ENCODE measurements at regions not wholly inside any gene's neighbourhood (a gene's known extent, or its start where the extent isn't known, plus 50 kb on each side); places are given as distances from the start of the nearest gene placed in this dataset.

DNA sequence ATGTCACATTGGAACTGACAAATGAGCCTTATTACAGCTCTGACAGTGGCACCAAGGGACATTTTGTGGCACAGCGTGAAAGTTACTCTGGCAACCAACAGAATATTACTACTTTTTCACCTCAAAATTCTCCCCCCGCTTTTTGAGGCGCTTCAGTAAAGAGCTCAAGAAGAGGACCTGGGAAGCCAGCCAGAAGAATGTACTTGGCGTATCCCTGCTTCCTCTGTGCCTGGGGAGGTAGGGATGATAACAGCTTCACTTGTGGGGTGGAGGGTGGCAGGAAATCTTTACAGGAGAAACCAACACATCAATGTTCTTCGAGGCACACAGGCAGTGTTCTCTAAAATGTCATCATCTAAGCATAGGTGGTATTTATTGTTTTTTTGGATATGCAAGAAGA, 624.1 kb downstream of the NR2F1-AS1 start:
- Histone ChIP-seq H3K27me3 (ENCODE audit: insufficient read depth, low read length, poor library complexity, severe bottlenecking) (no peaks in the 10 kb centered on the region), H3K9ac (ENCODE audit: low read depth, low read length, poor library complexity, severe bottlenecking) (no peak overlapping the region), H3K4me3 (ENCODE audit: low read length, poor library complexity, severe bottlenecking) (no peak overlapping the region), H3K36me3 (ENCODE audit: insufficient read depth, low read length) (no peaks in the 10 kb centered on the region), H2AFZ (ENCODE audit: low read length) (no peak overlapping the region), H3F3A (ENCODE audit: low read depth) (no peaks in the 10 kb centered on the region), H3K4me1 (ENCODE audit: insufficient read depth, low read length, poor library complexity, severe bottlenecking) (no peaks in the 10 kb centered on the region), H3K4me2 (ENCODE audit: low read depth, low read length, poor library complexity, severe bottlenecking) (no peak overlapping the region), H3K79me2 (ENCODE audit: insufficient read depth, low read length) (no peaks in the 10 kb centered on the region), H4K20me1 (ENCODE audit: insufficient read depth, low read length, poor library complexity, severe bottlenecking) (no peaks in the 10 kb centered on the region), H3K9me2 (replicated peaks; ENCODE audit: low read depth, low read length) (no peaks in the 10 kb centered on the region), H3K9me3 (ENCODE audit: insufficient read depth, low read depth, low read length) (no peaks in the 10 kb centered on the region)
- TF ChIP-seq EZH2phosphoT487 (IDR thresholded peaks at IDR 0.05; ENCODE audit: borderline replicate concordance): no peak
- TF ChIP-seq, protein P1, sequence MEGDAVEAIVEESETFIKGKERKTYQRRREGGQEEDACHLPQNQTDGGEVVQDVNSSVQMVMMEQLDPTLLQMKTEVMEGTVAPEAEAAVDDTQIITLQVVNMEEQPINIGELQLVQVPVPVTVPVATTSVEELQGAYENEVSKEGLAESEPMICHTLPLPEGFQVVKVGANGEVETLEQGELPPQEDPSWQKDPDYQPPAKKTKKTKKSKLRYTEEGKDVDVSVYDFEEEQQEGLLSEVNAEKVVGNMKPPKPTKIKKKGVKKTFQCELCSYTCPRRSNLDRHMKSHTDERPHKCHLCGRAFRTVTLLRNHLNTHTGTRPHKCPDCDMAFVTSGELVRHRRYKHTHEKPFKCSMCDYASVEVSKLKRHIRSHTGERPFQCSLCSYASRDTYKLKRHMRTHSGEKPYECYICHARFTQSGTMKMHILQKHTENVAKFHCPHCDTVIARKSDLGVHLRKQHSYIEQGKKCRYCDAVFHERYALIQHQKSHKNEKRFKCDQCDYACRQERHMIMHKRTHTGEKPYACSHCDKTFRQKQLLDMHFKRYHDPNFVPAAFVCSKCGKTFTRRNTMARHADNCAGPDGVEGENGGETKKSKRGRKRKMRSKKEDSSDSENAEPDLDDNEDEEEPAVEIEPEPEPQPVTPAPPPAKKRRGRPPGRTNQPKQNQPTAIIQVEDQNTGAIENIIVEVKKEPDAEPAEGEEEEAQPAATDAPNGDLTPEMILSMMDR (conservative IDR thresholded peaks at IDR 0.05; ENCODE audit: low read length): no peak

GRCh38 chr5:92952243-92952642, 628.8 kb downstream of the NR2F1-AS1 start:
- H2AFZ ChIP-seq (ENCODE audit: low read length): no peak overlapping the region
- no peaks in the 10 kb centered on the region for H3K9me3 ChIP-seq (ENCODE audit: insufficient read depth, low read depth, low read length)
- no peak overlapping the region for H3K9ac ChIP-seq (ENCODE audit: low read depth, low read length, poor library complexity, severe bottlenecking)
- no peaks in the 10 kb centered on the region for H3F3A ChIP-seq (ENCODE audit: low read depth)
- no peaks in the 10 kb centered on the region for H4K20me1 ChIP-seq (ENCODE audit: insufficient read depth, low read length, poor library complexity, severe bottlenecking)
- H3K36me3 ChIP-seq (ENCODE audit: insufficient read depth, low read length): no peaks in the 10 kb centered on the region
- H3K9me2 ChIP-seq (replicated peaks; ENCODE audit: low read depth, low read length): no peaks in the 10 kb centered on the region
- H3K4me2 ChIP-seq (ENCODE audit: low read depth, low read length, poor library complexity, severe bottlenecking): no peak overlapping the region
- TF ChIP-seq EZH2phosphoT487 (IDR thresholded peaks at IDR 0.05; ENCODE audit: borderline replicate concordance): no peak
- TF ChIP-seq, protein P1 (conservative IDR thresholded peaks at IDR 0.05; ENCODE audit: low read length): no peak
- no peak overlapping the region for H3K4me3 ChIP-seq (ENCODE audit: low read length, poor library complexity, severe bottlenecking)
- H3K4me1 ChIP-seq (ENCODE audit: insufficient read depth, low read length, poor library complexity, severe bottlenecking): no peaks in the 10 kb centered on the region
- no peaks in the 10 kb centered on the region for H3K79me2 ChIP-seq (ENCODE audit: insufficient read depth, low read length)
- no peaks in the 10 kb centered on the region for H3K27me3 ChIP-seq (ENCODE audit: insufficient read depth, low read length, poor library complexity, severe bottlenecking)

DNA sequence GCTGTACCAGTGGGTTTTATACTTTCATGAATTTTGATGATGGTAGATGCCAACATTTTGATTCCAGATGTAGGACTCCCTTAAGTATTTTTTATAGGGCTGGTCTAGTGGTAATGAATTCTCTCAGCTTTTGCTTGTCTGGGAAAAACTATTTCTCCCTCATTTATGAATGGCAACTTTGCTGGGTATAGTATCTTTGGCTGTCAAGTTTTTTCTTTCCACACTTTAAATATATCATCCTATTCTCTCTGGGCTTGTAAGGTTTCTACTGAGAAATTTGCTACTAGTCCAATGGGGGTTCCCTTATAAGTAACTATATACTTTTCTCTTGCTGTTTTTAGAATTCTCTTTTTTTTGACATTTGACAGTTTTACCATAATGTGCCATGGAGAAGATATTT, 629.3 kb downstream of the NR2F1-AS1 start:
- no peak overlapping the region for H3K9ac ChIP-seq (ENCODE audit: low read depth, low read length, poor library complexity, severe bottlenecking)
- H3K4me2 ChIP-seq (ENCODE audit: low read depth, low read length, poor library complexity, severe bottlenecking): no peak overlapping the region
- H3F3A ChIP-seq (ENCODE audit: low read depth): no peaks in the 10 kb centered on the region
- no peaks in the 10 kb centered on the region for H3K79me2 ChIP-seq (ENCODE audit: insufficient read depth, low read length)
- no peaks in the 10 kb centered on the region for H3K9me3 ChIP-seq (ENCODE audit: insufficient read depth, low read depth, low read length)
- no peaks in the 10 kb centered on the region for H3K4me1 ChIP-seq (ENCODE audit: insufficient read depth, low read length, poor library complexity, severe bottlenecking)
- H3K9me2 ChIP-seq (replicated peaks; ENCODE audit: low read depth, low read length): no peaks in the 10 kb centered on the region
- TF ChIP-seq EZH2phosphoT487 (IDR thresholded peaks at IDR 0.05; ENCODE audit: borderline replicate concordance): no peak
- TF ChIP-seq, protein P1 (conservative IDR thresholded peaks at IDR 0.05; ENCODE audit: low read length): no peak
- no peak overlapping the region for H2AFZ ChIP-seq (ENCODE audit: low read length)
- H3K27me3 ChIP-seq (ENCODE audit: insufficient read depth, low read length, poor library complexity, severe bottlenecking): no peaks in the 10 kb centered on the region
- H3K4me3 ChIP-seq (ENCODE audit: low read length, poor library complexity, severe bottlenecking): no peak overlapping the region
- no peaks in the 10 kb centered on the region for H4K20me1 ChIP-seq (ENCODE audit: insufficient read depth, low read length, poor library complexity, severe bottlenecking)
- H3K36me3 ChIP-seq (ENCODE audit: insufficient read depth, low read length): no peaks in the 10 kb centered on the region

Data from Loucy (cell line).